WERI-Rb-1 (cell line): ENCODE measurements at regions not wholly inside any gene's neighbourhood (a gene's known extent, or its start where the extent isn't known, plus 50 kb on each side); places are given as distances from the start of the nearest gene placed in this dataset.
"Not testable (repeated sequence)": the region's sequence is repeated elsewhere in the genome, so short reads cannot be mapped to it uniquely, and the experiment has no call there.

Experiments used
- DNase-seq: peaks from one replicate; pipeline ENCODE4 v3.0.0-alpha.2; 2020
- H3K27ac ChIP-seq: fragments of 250-450 bp; sonication (Bioruptor Pico); 2 replicates; pipeline ENCODE4 v1.5.1; 2020; ENCODE audit warnings: mild to moderate bottlenecking, moderate library complexity
- H3K27me3 ChIP-seq: fragments of 250-450 bp; sonication (Bioruptor Pico); 2 replicates; pipeline ENCODE4 v1.5.1; 2021; ENCODE audit warnings: mild to moderate bottlenecking, low read depth, moderate library complexity; ENCODE audit not compliant: insufficient read depth, severe bottlenecking
- H3K36me3 ChIP-seq: fragments of 250-450 bp; sonication (Bioruptor Pico); 2 replicates; pipeline ENCODE4 v1.5.1; 2020; ENCODE audit warnings: mild to moderate bottlenecking, moderate library complexity
- H3K4me3 ChIP-seq: 2 replicates; pipeline ENCODE4 v1.5.1; 2011; ENCODE audit warnings: low read depth, mild to moderate bottlenecking, control low read depth, low read length
- H3K9me3 ChIP-seq: fragments of 250-450 bp; sonication (Bioruptor Pico); 2 replicates; pipeline ENCODE4 v1.5.1; 2021; ENCODE audit warnings: mild to moderate bottlenecking, moderate library complexity; ENCODE audit not compliant: severe bottlenecking
- TF ChIP-seq, protein P1 (sequence below): IDR thresholded peaks from 2 replicates; pipeline ENCODE4 v1.5.1; 2011; ENCODE audit warnings: low read depth, mild to moderate bottlenecking, control low read depth, inconsistent platforms, low read length

DNA sequence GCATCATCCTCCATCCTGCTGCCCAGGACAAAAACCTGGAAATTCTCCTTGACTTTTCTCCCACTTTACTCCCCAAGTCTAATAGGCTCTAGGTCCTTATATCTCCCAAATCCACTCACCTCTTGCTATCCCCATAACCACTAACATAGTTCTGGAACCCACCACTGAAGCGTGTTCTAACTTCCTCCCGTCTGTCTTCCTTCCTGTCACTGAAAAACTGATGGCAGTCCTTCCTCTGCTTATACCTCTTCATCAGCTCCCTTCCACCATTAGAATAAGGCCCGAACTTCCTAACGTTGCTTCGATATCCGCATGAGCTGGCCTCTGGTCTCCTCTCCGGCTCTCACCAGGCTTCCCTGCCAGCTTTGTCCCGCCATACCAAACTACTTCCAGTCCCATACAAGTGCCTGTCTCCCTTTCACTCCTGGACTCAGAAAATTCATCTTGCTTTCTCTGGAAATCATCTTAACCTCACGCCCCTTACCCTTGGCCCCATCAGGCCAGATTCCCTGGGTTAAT, 63.0 kb upstream of the BCL2L14 start:
- Histone ChIP-seq H3K4me3 (no peak overlapping the region), H3K27me3 (no peaks in the 10 kb centered on the region), H3K9me3 (no peaks in the 10 kb centered on the region), H3K36me3 (no peaks in the 10 kb centered on the region), H3K27ac (no peak overlapping the region)
- DNase-seq: no peak
- TF ChIP-seq, protein P1, sequence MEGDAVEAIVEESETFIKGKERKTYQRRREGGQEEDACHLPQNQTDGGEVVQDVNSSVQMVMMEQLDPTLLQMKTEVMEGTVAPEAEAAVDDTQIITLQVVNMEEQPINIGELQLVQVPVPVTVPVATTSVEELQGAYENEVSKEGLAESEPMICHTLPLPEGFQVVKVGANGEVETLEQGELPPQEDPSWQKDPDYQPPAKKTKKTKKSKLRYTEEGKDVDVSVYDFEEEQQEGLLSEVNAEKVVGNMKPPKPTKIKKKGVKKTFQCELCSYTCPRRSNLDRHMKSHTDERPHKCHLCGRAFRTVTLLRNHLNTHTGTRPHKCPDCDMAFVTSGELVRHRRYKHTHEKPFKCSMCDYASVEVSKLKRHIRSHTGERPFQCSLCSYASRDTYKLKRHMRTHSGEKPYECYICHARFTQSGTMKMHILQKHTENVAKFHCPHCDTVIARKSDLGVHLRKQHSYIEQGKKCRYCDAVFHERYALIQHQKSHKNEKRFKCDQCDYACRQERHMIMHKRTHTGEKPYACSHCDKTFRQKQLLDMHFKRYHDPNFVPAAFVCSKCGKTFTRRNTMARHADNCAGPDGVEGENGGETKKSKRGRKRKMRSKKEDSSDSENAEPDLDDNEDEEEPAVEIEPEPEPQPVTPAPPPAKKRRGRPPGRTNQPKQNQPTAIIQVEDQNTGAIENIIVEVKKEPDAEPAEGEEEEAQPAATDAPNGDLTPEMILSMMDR: no peak

DNA sequence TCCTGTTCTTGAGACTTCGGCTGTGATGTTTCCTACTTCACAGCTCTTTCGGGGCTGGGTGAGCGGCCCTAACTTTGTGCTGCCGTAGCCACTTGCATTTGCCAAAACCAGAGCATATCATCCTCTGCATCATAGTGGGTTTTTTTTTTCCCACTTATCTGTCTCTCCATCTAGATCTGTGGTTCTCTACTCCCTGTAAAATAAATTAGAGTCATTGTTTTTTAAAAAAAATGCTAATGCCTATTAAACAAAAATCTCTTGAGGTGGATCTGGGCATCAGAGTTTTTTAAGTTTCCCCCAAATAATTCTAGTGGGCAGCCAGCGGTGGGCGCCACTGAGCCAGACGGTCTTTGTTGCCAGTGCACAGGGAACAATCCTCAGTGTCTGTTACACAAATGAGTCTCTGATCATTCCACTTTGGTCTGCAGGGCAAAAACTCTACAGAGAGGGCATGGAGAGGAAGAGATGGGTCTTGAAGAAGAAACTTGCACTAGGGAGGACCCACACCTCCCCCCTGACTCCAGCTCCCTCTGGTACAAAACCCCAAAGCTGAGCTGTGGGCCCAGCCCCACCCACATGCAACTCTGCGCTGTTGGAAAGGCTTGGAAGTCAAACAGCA, 62.4 kb upstream of the BCL2L14 start:
- Histone ChIP-seq H3K27me3 (no peaks in the 10 kb centered on the region), H3K36me3 (no peaks in the 10 kb centered on the region), H3K4me3 (no peak overlapping the region), H3K9me3 (no peaks in the 10 kb centered on the region), H3K27ac (no peak overlapping the region)
- TF ChIP-seq, protein P1: peak; percentile 57
- DNase-seq: no peak

DNA sequence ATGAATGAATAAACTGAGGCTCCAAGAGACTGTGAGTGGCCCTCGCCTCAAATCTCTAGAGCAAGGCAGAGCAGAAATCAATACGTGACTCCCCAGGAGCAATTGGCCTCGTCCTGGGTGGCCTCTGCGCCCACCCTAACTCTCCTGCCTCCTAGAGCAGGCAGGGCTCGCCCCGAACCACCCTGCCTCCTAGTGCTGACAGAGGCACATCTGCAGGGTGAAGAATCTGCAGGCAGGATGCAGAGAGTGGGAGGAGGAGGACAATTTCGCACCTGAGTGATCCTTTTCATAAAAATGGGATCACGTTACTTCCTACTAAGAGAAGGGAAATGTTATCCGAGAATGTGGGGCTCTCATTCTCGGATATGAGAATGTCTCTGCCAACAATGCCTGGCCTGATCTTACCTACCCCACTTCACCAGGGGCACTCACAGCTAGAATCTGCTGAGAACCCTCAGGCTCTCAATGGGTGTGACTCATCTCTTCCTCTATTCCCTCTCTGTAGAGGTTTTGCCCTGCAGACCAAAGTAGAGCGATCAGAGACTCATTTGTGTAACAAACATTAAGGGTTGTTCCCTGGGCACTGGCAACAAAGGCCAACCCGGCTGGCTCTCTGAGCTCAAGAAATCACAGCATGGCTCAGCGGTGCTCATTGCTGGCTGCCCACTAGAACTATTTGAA, 61.7 kb upstream of the BCL2L14 start:
- TF ChIP-seq, protein P1: 0 out of 2 replicates have a peak, but pooled peaks have one; percentile 11
- Histone ChIP-seq H3K27me3 (no peaks in the 10 kb centered on the region), H3K9me3 (no peaks in the 10 kb centered on the region), H3K4me3 (no peak overlapping the region), H3K27ac (no peak overlapping the region), H3K36me3 (no peaks in the 10 kb centered on the region)
- no peak for DNase-seq

DNA sequence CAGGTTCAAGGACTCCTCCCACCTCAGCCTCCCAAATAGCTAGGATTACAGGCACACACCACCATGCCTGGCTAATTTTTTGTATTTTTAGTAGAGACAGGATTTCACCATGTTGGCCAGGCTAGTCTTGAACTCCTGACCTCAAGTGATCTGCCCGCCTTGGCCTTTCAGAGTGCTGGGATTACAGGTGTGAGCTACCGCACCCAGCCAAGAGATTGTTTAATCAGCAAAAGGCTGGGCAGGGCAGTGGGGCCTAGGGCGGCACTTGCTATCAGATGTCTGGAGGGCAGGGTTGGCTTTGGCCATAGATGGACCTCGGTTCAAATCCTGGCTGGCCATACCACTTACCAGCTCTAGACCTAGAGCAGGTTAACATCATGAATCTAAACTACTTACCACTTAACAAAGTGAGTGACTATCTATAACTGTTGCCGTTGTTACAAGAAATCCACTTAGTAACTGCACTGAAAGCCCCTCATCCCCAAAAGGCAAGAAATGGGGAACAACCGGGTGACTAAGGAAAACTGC, 60.9 kb upstream of the BCL2L14 start:
- H3K36me3 ChIP-seq, H3K9me3 ChIP-seq, H3K27ac ChIP-seq, H3K27me3 ChIP-seq, DNase-seq, H3K4me3 ChIP-seq: not testable (repeated sequence)

DNA sequence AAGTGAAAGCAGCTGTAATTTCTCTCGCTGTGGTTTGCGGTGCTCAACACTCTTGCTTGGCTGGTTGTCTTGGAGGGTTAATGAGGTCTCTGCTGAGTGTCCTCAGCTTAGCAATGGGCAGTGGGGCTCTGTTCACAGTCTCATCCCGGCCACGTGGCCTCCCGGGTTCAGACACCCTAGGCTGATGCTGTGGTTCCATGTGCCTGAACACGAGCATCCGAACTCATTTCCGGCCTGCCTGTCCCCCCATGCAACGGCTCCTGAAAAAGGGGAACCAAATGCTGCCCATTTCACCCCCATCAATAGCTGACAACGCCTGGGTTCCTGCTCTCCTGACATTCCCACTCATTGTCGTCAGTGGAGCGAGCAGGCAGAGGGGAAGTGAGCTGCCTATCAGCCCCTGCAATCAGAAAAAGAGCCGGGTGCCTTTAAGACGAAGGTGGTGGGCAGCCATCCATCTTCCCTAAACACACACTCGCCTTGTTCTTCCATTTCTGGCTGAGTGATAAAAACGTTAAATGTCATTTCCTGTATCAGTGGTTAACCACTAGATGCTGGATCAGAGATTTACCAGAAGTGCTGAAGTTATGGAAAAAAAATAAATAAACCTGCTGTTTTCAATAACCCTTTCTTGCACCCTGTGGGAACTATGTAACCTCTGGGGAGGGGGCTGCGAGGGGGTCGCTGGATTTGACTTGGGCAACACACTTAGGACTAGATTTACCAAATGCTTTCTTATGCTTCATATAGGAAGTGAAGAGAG, 60.3 kb upstream of the BCL2L14 start:
- DNase-seq: no peak
- H3K36me3 ChIP-seq: no peaks in the 10 kb centered on the region
- TF ChIP-seq, protein P1: no peak
- no peak overlapping the region for H3K4me3 ChIP-seq
- H3K27me3 ChIP-seq: no peaks in the 10 kb centered on the region
- H3K27ac ChIP-seq: no peak overlapping the region
- H3K9me3 ChIP-seq: no peaks in the 10 kb centered on the region

DNA sequence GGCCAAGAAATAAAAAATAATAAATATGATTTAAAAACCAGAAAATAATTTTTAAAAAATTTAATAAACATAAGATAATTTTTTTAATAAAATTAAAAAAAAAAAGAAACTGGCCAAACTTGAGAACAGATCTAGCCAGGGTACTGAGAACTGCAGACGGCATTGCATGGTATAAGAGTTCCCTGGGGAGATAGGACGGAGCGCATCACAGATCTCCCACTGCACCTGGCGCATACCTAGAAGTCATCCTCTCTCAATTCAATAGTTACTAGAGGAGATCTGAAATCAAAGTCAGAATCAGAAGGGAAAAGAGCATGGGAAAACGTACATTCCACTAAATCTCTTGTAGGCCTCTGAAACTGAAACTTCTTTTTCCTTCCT, 58.9 kb upstream of the BCL2L14 start:
- DNase-seq: no peak
- no peaks in the 10 kb centered on the region for H3K9me3 ChIP-seq
- H3K36me3 ChIP-seq: no peaks in the 10 kb centered on the region
- no peaks in the 10 kb centered on the region for H3K27me3 ChIP-seq
- TF ChIP-seq, protein P1: no peak
- H3K27ac ChIP-seq: no peak overlapping the region
- H3K4me3 ChIP-seq: no peak overlapping the region
